Epithelial cell of esophagus (primary cell): ENCODE measurements at regions not wholly inside any gene's neighbourhood (a gene's known extent, or its start where the extent isn't known, plus 50 kb on each side); places are given as distances from the start of the nearest gene placed in this dataset.

Source experiments
- DNase-seq: peaks from one replicate; pipeline ENCODE4 v3.0.0; 2010; ENCODE audit warnings: low read depth
- H3K4me3 ChIP-seq: 2 replicates; pipeline ENCODE4 v1.5.1; 2011; ENCODE audit warnings: mild to moderate bottlenecking, low read length, control low read depth
- TF ChIP-seq, protein P1 (sequence below): IDR thresholded peaks from 2 replicates; pipeline ENCODE4 v1.5.1; 2011; ENCODE audit warnings: low read depth, mild to moderate bottlenecking, low read length, control low read depth, inconsistent platforms; ENCODE audit not compliant: insufficient read depth; ENCODE audit errors: missing control alignments

DNA sequence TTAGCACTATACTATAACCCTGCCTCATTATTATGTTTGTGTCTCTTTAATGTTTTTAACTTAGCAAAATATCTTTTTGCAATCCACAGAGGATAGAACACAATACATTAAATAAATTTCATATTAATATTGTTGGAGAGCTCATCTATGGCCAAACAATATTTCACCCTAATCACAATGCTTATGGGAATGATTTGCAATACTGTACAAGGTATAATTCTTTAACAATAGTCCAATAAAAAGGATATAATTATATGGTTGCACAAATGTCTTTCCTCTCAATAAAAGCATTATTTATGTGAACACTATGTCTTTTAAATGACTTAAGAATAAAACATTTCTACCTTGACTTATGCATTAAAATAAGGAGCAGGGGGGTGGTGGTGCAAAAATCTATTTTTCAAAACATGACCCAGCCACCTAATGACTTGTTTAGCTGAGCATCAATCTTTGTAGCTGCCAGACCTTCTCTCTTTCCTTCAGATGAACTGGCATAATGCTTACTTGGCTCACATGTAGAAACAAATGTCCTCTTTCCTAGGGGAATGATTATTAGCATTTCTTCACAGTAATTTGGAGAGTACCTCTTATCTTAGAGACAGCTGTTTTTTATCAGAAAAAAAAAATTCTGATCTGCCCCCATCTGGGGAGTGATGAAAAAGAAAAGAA, 1933.6 kb upstream of the LRRTM1 start:
- H3K4me3 ChIP-seq, result no peak overlapping the region
- TF ChIP-seq, protein P1, sequence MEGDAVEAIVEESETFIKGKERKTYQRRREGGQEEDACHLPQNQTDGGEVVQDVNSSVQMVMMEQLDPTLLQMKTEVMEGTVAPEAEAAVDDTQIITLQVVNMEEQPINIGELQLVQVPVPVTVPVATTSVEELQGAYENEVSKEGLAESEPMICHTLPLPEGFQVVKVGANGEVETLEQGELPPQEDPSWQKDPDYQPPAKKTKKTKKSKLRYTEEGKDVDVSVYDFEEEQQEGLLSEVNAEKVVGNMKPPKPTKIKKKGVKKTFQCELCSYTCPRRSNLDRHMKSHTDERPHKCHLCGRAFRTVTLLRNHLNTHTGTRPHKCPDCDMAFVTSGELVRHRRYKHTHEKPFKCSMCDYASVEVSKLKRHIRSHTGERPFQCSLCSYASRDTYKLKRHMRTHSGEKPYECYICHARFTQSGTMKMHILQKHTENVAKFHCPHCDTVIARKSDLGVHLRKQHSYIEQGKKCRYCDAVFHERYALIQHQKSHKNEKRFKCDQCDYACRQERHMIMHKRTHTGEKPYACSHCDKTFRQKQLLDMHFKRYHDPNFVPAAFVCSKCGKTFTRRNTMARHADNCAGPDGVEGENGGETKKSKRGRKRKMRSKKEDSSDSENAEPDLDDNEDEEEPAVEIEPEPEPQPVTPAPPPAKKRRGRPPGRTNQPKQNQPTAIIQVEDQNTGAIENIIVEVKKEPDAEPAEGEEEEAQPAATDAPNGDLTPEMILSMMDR, result no peak
- no peak for DNase-seq

GRCh38 chr2:82234283-82234874, 1929.8 kb upstream of the LRRTM1 start:
- no peak overlapping the region for H3K4me3 ChIP-seq
- DNase-seq, result no peak
- TF ChIP-seq, protein P1, result no peak

- TF ChIP-seq, protein P1, result no peak
- H3K4me3 ChIP-seq, result no peak overlapping the region
- no peak for DNase-seq
These were observed 1929.3 kb upstream of the LRRTM1 start for GRCh38 chr2:82233806-82234205.

DNA sequence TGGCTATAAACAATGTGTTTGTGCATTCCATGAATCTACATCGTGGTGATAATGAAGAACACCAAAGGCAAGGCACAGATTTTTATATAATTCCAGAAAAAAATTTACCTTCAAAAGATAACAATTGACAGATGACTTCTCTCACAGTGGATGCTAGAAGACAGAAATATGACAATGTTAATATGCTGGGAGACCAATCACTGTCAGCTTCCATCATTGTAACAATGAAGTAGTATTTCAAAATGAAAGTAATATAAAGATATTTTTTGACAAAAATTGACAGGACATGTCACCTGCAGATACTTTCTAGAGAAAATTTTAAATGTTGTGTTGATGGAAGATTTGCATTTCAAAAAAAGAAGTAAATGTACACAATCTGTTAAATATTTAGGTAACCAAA, 1925.9 kb upstream of the LRRTM1 start:
- no peak for DNase-seq
- TF ChIP-seq, protein P1, result no peak
- no peak overlapping the region for H3K4me3 ChIP-seq

GRCh38 chr2:82226441-82226840, 1921.9 kb upstream of the LRRTM1 start:
- H3K4me3 ChIP-seq, result no peak overlapping the region
- DNase-seq, result no peak
- TF ChIP-seq, protein P1, result no peak

GRCh38 chr2:82224301-82224940, 1919.9 kb upstream of the LRRTM1 start:
- TF ChIP-seq, protein P1, result no peak
- no peak for DNase-seq
- H3K4me3 ChIP-seq, result no peak overlapping the region

- no peak overlapping the region for H3K4me3 ChIP-seq
- TF ChIP-seq, protein P1, result no peak
- DNase-seq, result no peak
These were observed 1910.7 kb upstream of the LRRTM1 start for GRCh38 chr2:82215212-82215611.
